ENCODE measurements at regions not wholly inside any gene's neighbourhood (a gene's known extent, or its start where the extent isn't known, plus 50 kb on each side); places are given as distances from the start of the nearest gene placed in this dataset.

GRCh38 chr1:36614991-36615390 is 132.3 kb upstream of the CSF3R start:
- Mint-ChIP-seq H3K9me3 (no peaks in the 10 kb centered on the region), H3K27me3 (no peaks in the 10 kb centered on the region), H3K4me1 (ENCODE audit: unreplicated experiment) (no peaks in the 10 kb centered on the region), H3K4me3 (no peak overlapping the region), H3K27ac (no peak overlapping the region), H3K36me3 (no peaks in the 10 kb centered on the region)
- no peak for DNase-seq (ENCODE audit: extremely low spot score, unreplicated experiment)
- TF ChIP-seq, protein P1, sequence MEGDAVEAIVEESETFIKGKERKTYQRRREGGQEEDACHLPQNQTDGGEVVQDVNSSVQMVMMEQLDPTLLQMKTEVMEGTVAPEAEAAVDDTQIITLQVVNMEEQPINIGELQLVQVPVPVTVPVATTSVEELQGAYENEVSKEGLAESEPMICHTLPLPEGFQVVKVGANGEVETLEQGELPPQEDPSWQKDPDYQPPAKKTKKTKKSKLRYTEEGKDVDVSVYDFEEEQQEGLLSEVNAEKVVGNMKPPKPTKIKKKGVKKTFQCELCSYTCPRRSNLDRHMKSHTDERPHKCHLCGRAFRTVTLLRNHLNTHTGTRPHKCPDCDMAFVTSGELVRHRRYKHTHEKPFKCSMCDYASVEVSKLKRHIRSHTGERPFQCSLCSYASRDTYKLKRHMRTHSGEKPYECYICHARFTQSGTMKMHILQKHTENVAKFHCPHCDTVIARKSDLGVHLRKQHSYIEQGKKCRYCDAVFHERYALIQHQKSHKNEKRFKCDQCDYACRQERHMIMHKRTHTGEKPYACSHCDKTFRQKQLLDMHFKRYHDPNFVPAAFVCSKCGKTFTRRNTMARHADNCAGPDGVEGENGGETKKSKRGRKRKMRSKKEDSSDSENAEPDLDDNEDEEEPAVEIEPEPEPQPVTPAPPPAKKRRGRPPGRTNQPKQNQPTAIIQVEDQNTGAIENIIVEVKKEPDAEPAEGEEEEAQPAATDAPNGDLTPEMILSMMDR (conservative IDR thresholded peaks at IDR 0.05) = no peak

DNA sequence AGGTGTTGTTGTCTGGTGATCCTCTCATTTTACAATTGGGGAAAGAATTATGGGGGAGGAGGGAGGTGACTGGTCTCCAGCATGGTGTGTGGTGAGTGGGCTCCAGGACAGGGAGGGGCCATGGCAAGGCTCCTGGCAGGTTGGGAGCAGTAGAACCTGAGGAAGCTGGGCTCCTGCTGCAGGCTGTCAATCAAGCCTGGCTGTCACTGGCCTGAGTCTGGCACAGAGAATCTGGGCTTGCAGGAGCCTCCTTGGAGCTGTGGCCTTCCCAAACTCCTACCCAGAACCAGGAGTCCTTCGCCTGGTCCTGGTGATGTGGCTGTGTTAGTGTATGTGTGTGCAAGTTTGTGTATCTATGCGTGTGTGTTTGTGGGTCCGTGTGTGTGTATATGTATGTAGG is 131.9 kb upstream of the CSF3R start:
- H3K27me3 Mint-ChIP-seq = no peaks in the 10 kb centered on the region
- H3K9me3 Mint-ChIP-seq = no peaks in the 10 kb centered on the region
- no peak overlapping the region for H3K27ac Mint-ChIP-seq
- DNase-seq (ENCODE audit: extremely low spot score, unreplicated experiment) = no peak
- no peaks in the 10 kb centered on the region for H3K4me1 Mint-ChIP-seq (ENCODE audit: unreplicated experiment)
- H3K36me3 Mint-ChIP-seq = no peaks in the 10 kb centered on the region
- TF ChIP-seq, protein P1 (conservative IDR thresholded peaks at IDR 0.05) = no peak
- H3K4me3 Mint-ChIP-seq = no peak overlapping the region

DNA sequence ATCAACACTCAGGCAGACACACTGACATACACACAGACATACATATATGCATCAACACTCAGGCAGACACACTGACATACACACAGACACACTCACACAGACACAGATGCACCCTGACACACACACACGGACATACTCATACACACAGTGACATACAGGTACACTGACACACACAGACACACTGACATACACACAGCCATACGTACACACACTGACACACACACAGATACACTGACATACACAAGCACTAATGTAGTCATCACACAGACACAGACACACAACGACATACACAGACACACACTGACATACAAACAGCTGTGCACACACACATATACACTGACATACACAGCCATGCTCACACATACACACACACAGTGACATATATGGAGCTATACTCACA is 131.0 kb upstream of the CSF3R start:
- H3K27ac Mint-ChIP-seq = no peak overlapping the region
- H3K4me1 Mint-ChIP-seq (ENCODE audit: unreplicated experiment) = no peaks in the 10 kb centered on the region
- no peak overlapping the region for H3K4me3 Mint-ChIP-seq
- no peaks in the 10 kb centered on the region for H3K9me3 Mint-ChIP-seq
- H3K27me3 Mint-ChIP-seq = no peaks in the 10 kb centered on the region
- TF ChIP-seq, protein P1 (conservative IDR thresholded peaks at IDR 0.05) = no peak
- no peaks in the 10 kb centered on the region for H3K36me3 Mint-ChIP-seq
- DNase-seq (ENCODE audit: extremely low spot score, unreplicated experiment) = no peak

DNA sequence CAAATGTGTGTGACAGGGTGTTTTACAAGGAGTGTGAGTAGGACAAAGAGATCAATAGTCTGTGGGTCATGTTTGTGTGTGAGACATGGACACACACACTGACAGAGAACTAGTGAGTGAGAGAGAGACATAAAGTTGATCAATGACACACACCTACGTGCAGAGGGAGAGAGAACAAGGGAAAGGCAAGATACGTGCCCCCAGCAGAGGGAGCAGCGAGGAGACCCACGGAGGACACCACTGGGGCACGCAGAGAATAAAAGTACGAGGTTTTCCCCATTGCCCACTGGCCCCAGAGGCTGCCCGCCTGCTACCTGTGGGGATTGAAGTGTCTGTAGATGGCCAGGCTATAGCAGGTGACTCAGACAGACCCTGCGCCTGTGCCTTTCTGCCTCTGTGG is 130.2 kb upstream of the CSF3R start:
- H3K27ac Mint-ChIP-seq = no peak overlapping the region
- H3K36me3 Mint-ChIP-seq = no peaks in the 10 kb centered on the region
- no peaks in the 10 kb centered on the region for H3K27me3 Mint-ChIP-seq
- H3K9me3 Mint-ChIP-seq = no peaks in the 10 kb centered on the region
- TF ChIP-seq, protein P1 (conservative IDR thresholded peaks at IDR 0.05) = peak; percentile 39
- H3K4me1 Mint-ChIP-seq (ENCODE audit: unreplicated experiment) = no peaks in the 10 kb centered on the region
- no peak overlapping the region for H3K4me3 Mint-ChIP-seq
- no peak for DNase-seq (ENCODE audit: extremely low spot score, unreplicated experiment)

GRCh38 chr1:36612121-36612520 is 129.4 kb upstream of the CSF3R start:
- H3K4me1 Mint-ChIP-seq (ENCODE audit: unreplicated experiment) = no peaks in the 10 kb centered on the region
- no peaks in the 10 kb centered on the region for H3K36me3 Mint-ChIP-seq
- no peak for DNase-seq (ENCODE audit: extremely low spot score, unreplicated experiment)
- H3K4me3 Mint-ChIP-seq = no peak overlapping the region
- TF ChIP-seq, protein P1 (conservative IDR thresholded peaks at IDR 0.05) = no peak
- H3K9me3 Mint-ChIP-seq = no peaks in the 10 kb centered on the region
- no peak overlapping the region for H3K27ac Mint-ChIP-seq
- H3K27me3 Mint-ChIP-seq = no peaks in the 10 kb centered on the region

Data from type B pancreatic cell (in vitro differentiated cells).